ENCODE measurements at regions not wholly inside any gene's neighbourhood (a gene's known extent, or its start where the extent isn't known, plus 50 kb on each side); places are given as distances from the start of the nearest gene placed in this dataset.

DNA sequence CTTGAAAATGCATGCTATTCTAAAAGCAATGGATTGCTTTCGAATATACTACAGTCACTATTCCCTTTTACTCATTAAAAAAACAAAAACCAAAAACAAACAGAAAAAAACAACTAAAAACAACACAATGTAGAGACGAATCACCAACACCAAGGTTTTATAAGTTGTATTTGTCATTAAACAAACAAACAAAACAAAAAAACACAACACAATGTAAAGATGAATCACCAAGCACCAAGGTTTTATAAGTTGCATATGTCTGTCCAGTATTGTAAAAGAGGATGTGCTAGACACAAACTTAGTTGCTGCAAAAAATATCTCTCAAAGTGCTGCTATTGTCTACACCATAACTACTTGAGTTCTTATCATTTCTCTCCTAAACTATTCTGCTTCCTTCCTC, 1269.2 kb downstream of the EFNA5 start:
- H3K27me3 Mint-ChIP-seq (ENCODE audit: low read depth): no peaks in the 10 kb centered on the region
- Histone ChIP-seq H2BK15ac (ENCODE audit: low read depth, low read length) (no peak overlapping the region), H3K27me3 (ENCODE audit: insufficient read depth, low read length) (no peaks in the 10 kb centered on the region), H2BK12ac (ENCODE audit: insufficient read length, low read depth, low read length) (no peak overlapping the region), H4K8ac (replicated peaks; ENCODE audit: insufficient read length, low read depth, low read length) (no peak overlapping the region), H3K4me1 (ENCODE audit: insufficient read depth, low read length) (no peaks in the 10 kb centered on the region), H3K18ac (ENCODE audit: insufficient read length, low read depth, low read length) (no peak overlapping the region), H2AFZ (ENCODE audit: low read length) (no peak overlapping the region), H2BK5ac (ENCODE audit: insufficient read length, low read length) (no peak overlapping the region), H2BK20ac (ENCODE audit: low read depth, low read length, poor library complexity, severe bottlenecking) (no peak overlapping the region), H3K9ac (ENCODE audit: extremely low read depth, insufficient read length, low read length) (no peak overlapping the region), H2BK120ac (ENCODE audit: low read depth, low read length, poor library complexity, severe bottlenecking) (no peak overlapping the region), H3K23ac (ENCODE audit: insufficient read length, low read depth, low read length) (no peak overlapping the region), H3K79me2 (ENCODE audit: insufficient read depth, low read length) (no peaks in the 10 kb centered on the region), H3K4me2 (ENCODE audit: insufficient read depth, insufficient read length, low read length) (no peak overlapping the region), H4K20me1 (ENCODE audit: control insufficient read depth, insufficient read depth, insufficient read length) (no peaks in the 10 kb centered on the region), H4K5ac (ENCODE audit: insufficient read length, low read depth, low read length) (no peak overlapping the region), H3K4ac (ENCODE audit: low read depth, low read length) (no peak overlapping the region), H3K56ac (ENCODE audit: insufficient read length, low read depth, low read length) (no peak overlapping the region), H3K79me1 (ENCODE audit: insufficient read depth, low read depth, low read length, poor library complexity, severe bottlenecking) (no peaks in the 10 kb centered on the region), H2AK5ac (ENCODE audit: insufficient read length, low read length) (no peak overlapping the region), H3K27ac (ENCODE audit: insufficient read length, low read depth, low read length) (no peak overlapping the region), H4K91ac (ENCODE audit: insufficient read length, low read depth, low read length) (no peak overlapping the region), H3K23me2 (ENCODE audit: insufficient read length, low read depth, low read length, poor library complexity, severe bottlenecking) (no peaks in the 10 kb centered on the region), H3T11ph (ENCODE audit: low read length) (no peak overlapping the region), H3K9me3 (ENCODE audit: control insufficient read depth, low read depth, low read length) (no peaks in the 10 kb centered on the region), H3K14ac (ENCODE audit: insufficient read depth, low read length) (no peak overlapping the region)
- no CpG with 5 or more reads among the region's 2 CpGs for WGBS (ENCODE audit: extremely low coverage, insufficient read length, low lambda C conversion rate)
- H3K27ac Mint-ChIP-seq: no peak overlapping the region
- H3K9me3 Mint-ChIP-seq: no peaks in the 10 kb centered on the region
- H3K4me1 Mint-ChIP-seq: no peaks in the 10 kb centered on the region
- DNase-seq: no peak
- H3K36me3 Mint-ChIP-seq (ENCODE audit: insufficient read depth in 1 of 3, low read depth in 3 of 3): no peaks in the 10 kb centered on the region
- no peak overlapping the region for H3K4me3 Mint-ChIP-seq
- TF ChIP-seq, protein P1, sequence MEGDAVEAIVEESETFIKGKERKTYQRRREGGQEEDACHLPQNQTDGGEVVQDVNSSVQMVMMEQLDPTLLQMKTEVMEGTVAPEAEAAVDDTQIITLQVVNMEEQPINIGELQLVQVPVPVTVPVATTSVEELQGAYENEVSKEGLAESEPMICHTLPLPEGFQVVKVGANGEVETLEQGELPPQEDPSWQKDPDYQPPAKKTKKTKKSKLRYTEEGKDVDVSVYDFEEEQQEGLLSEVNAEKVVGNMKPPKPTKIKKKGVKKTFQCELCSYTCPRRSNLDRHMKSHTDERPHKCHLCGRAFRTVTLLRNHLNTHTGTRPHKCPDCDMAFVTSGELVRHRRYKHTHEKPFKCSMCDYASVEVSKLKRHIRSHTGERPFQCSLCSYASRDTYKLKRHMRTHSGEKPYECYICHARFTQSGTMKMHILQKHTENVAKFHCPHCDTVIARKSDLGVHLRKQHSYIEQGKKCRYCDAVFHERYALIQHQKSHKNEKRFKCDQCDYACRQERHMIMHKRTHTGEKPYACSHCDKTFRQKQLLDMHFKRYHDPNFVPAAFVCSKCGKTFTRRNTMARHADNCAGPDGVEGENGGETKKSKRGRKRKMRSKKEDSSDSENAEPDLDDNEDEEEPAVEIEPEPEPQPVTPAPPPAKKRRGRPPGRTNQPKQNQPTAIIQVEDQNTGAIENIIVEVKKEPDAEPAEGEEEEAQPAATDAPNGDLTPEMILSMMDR (conservative IDR thresholded peaks at IDR 0.05): no peak
